HEK293T (cell line): ENCODE measurements at regions not wholly inside any gene's neighbourhood (a gene's known extent, or its start where the extent isn't known, plus 50 kb on each side); places are given as distances from the start of the nearest gene placed in this dataset.
"Not testable (repeated sequence)": the region's sequence is repeated elsewhere in the genome, so short reads cannot be mapped to it uniquely, and the experiment has no call there.

ENCODE experiments used
- CTCF ChIA-PET: fragments of 350-600 bp; formaldehyde crosslinking; extraction: SDS; loops from one replicate; lab custom pipeline; 2021; ENCODE audit warnings: antibody characterized with exemption, inconsistent platforms; lab: Yijun Ruan, JAX
- POLR2A ChIA-PET: fragments of 350-600 bp; formaldehyde crosslinking; extraction: SDS; loops from one replicate; lab custom pipeline; 2020; ENCODE audit warnings: antibody characterized with exemption, inconsistent platforms; lab: Yijun Ruan, JAX
- DNase-seq: peaks from one replicate; pipeline ENCODE4 v3.0.0; 2012; ENCODE audit warnings: mixed read lengths; ENCODE audit errors: extremely low spot score
- ARNT ChIP-seq: fragments of 450-650 bp; IDR thresholded peaks from 2 replicates; pipeline ENCODE4 v1.6.1; 2017; ENCODE audit warnings: mild to moderate bottlenecking
- BHLHE40 ChIP-seq: fragments of 450-650 bp; IDR thresholded peaks from 2 replicates; pipeline ENCODE4 v1.6.1; 2016; ENCODE audit warnings: mild to moderate bottlenecking, moderate library complexity, borderline replicate concordance
- CTBP1 ChIP-seq: fragments of 450-650 bp; IDR thresholded peaks from 2 replicates; pipeline ENCODE4 v1.6.1; 2016; ENCODE audit warnings: borderline replicate concordance
- ELF4 ChIP-seq: fragments of 450-650 bp; IDR thresholded peaks from 2 replicates; pipeline ENCODE4 v1.6.1; 2017; ENCODE audit warnings: antibody characterized with exemption
- FOXA1 ChIP-seq: fragments of 450-650 bp; IDR thresholded peaks from 2 replicates; pipeline ENCODE4 v1.6.1; 2016; ENCODE audit warnings: mild to moderate bottlenecking
- FOXK2 ChIP-seq: fragments of 450-650 bp; IDR thresholded peaks from 2 replicates; pipeline ENCODE4 v1.6.1; 2016; ENCODE audit warnings: mild to moderate bottlenecking
- FOXM1 ChIP-seq: fragments of 450-650 bp; IDR thresholded peaks from 2 replicates; pipeline ENCODE4 v1.6.1; 2017; ENCODE audit warnings: mild to moderate bottlenecking, borderline replicate concordance
- HDGF ChIP-seq: fragments of 450-650 bp; IDR thresholded peaks from 2 replicates; pipeline ENCODE4 v1.6.1; 2017; ENCODE audit warnings: antibody characterized with exemption, borderline replicate concordance
- L3MBTL2 ChIP-seq: fragments of 450-650 bp; conservative IDR thresholded peaks from 2 replicates; pipeline ENCODE4 v1.6.1; 2016; ENCODE audit warnings: mild to moderate bottlenecking
- LEF1 ChIP-seq: fragments of 450-650 bp; IDR thresholded peaks from 2 replicates; pipeline ENCODE4 v1.6.1; 2017; ENCODE audit warnings: mild to moderate bottlenecking, borderline replicate concordance
- NFRKB ChIP-seq: fragments of 450-650 bp; IDR thresholded peaks from 2 replicates; pipeline ENCODE4 v1.6.1; 2016; ENCODE audit warnings: mild to moderate bottlenecking, moderate library complexity
- SP1 ChIP-seq: fragments of 450-650 bp; IDR thresholded peaks from 2 replicates; pipeline ENCODE4 v1.6.1; 2017
- SUZ12 ChIP-seq: fragments of 450-650 bp; IDR thresholded peaks from 2 replicates; pipeline ENCODE4 v1.6.1; 2016; ENCODE audit warnings: mild to moderate bottlenecking
- TARDBP ChIP-seq: fragments of 450-650 bp; IDR thresholded peaks from 2 replicates; pipeline ENCODE4 v1.6.1; 2016
- ZNF384 ChIP-seq: fragments of 450-650 bp; IDR thresholded peaks from 2 replicates; pipeline ENCODE4 v1.6.1; 2016
- TF ChIP-seq, protein P1 (sequence below): fragments of 450-650 bp; IDR thresholded peaks from 2 replicates; pipeline ENCODE4 v1.6.1; 2016

GRCh38 chr17:21551081-21551881 lies 141.0 kb upstream of the KCNJ18 start:
- POLR2A ChIA-PET: interaction anchor here (0.8 to 1.5 kb wide), 5 partner anchors 8 to 275 kb away, joined by 3 to 5 read pairs (median 4); no protein-coding TSS in a partner anchor
- TF ChIP-seq NFRKB (no peak), L3MBTL2 (peak; percentile 78)
- DNase-seq: peak; percentile 91

GRCh38 chr17:21558921-21559320 lies 133.4 kb upstream of the KCNJ18 start:
- DNase-seq, CTCF ChIA-PET: not testable (repeated sequence)

More at GRCh38 chr17:21551081-21551881, 141.0 kb upstream of the KCNJ18 start:
- CTCF ChIA-PET: no interaction called here

DNA sequence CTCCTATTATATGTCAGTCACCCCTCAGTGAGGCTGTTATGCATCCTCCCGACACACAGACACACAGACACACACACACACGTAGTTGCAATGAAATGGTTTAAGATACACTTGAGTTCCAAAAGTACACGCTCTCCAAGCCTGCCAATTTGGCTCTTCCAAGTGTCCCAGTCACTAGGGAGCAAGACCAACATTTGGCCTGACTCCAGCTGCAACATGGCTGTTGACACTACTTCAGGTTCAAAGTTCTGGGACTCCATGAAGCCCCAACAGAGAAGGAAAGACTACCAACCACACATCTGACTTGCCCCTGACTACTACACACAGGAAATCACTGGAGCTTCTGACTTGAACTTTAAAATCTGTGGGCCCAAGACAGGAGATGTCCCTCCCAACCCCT lies 128.1 kb upstream of the KCNJ18 start:
- ChIA-PET CTCF (no interaction called here), POLR2A (no interaction called here)
- no peak for TF ChIP-seq HDGF
- TF ChIP-seq FOXK2: no peak
- no peak for TF ChIP-seq ELF4
- TF ChIP-seq FOXA1: no peak
- no peak for TF ChIP-seq LEF1
- no peak for TF ChIP-seq L3MBTL2
- no peak for TF ChIP-seq SUZ12
- TF ChIP-seq NFRKB: no peak
- no peak for TF ChIP-seq BHLHE40
- TF ChIP-seq CTBP1: no peak
- no peak for TF ChIP-seq FOXM1
- TF ChIP-seq SP1: no peak
- TF ChIP-seq TARDBP: no peak
- no peak for DNase-seq

More at GRCh38 chr17:21558921-21559320, 133.4 kb upstream of the KCNJ18 start:
- POLR2A ChIA-PET: not testable (repeated sequence)

- POLR2A ChIA-PET: interaction anchor here (0.9 kb wide), 1 partner anchor 13 kb away, joined by 5 read pairs; no protein-coding TSS in a partner anchor
- CTCF ChIA-PET, DNase-seq: not testable (repeated sequence)
Measured at GRCh38 chr17:21564757-21565156, 127.6 kb upstream of the KCNJ18 start.

DNA sequence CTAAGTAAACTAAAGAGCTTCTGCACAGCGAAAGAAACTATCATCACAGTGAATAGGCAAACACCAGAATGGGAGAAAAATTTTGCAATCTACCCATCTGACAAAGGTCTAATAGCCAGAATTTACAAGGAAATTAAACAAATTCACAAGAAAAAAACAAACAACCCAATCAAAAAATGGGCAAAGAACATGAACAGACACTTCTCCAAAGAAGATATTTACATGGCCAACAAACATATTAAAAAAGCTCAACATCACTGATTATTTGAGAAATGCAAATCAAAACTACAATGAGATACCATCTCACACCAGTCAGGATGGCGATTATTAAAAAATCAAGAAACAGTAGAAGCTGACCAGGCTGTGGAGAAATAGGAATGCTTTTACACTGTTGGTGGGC lies 121.9 kb upstream of the KCNJ18 start:
- POLR2A ChIA-PET: not testable (repeated sequence)

GRCh38 chr17:21572148-21572547 lies 120.2 kb upstream of the KCNJ18 start:
- POLR2A ChIA-PET, DNase-seq, CTCF ChIA-PET: not testable (repeated sequence)

More for the DNA sequence above, 121.9 kb upstream of the KCNJ18 start:
- CTCF ChIA-PET, DNase-seq: not testable (repeated sequence)

DNA sequence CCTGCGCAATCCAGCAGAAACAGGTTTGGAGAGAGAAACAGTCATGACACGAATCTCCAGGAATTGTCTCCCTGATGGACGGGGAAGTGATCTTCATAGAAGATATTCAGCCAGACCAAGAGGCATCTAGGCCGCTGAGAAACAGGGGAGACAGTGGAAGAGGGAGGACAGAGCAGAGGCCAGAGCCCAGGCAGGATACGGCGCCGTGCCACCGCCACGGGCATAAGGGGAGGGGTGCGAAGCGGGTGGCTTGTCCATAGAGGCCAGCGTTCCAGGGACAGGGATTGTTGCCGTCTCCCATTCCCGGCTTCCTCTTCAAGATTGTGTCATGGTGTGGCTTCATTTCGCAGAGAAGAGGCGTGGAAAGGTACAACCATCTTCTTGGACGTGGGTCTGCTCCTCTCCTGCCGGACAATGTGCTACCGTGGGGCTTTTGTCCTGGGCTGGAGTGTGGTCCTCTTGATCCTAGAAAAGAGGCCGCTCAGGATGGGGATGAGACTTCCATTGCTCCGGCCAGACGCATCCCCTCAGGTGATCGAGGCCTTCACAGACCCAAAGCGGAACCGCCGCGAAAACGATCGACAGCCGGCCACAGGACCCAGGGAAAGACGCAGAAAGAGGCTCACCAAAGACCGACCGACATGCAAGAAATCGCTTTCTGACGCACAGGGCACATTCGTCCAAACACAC lies 118.9 kb upstream of the KCNJ18 start:
- CTCF ChIA-PET, POLR2A ChIA-PET: not testable (repeated sequence)

GRCh38 chr17:21573961-21574610 lies 118.2 kb upstream of the KCNJ18 start:
- ChIA-PET CTCF (no interaction called here), POLR2A (no interaction called here)
- no peak for DNase-seq
- TF ChIP-seq FOXA1: no peak
- no peak for TF ChIP-seq BHLHE40
- TF ChIP-seq SP1: no peak
- no peak for TF ChIP-seq NFRKB
- TF ChIP-seq LEF1: no peak
- TF ChIP-seq ARNT: no peak
- TF ChIP-seq ELF4: no peak
- TF ChIP-seq, protein P1, sequence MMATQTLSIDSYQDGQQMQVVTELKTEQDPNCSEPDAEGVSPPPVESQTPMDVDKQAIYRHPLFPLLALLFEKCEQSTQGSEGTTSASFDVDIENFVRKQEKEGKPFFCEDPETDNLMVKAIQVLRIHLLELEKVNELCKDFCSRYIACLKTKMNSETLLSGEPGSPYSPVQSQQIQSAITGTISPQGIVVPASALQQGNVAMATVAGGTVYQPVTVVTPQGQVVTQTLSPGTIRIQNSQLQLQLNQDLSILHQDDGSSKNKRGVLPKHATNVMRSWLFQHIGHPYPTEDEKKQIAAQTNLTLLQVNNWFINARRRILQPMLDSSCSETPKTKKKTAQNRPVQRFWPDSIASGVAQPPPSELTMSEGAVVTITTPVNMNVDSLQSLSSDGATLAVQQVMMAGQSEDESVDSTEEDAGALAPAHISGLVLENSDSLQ: no peak
- TF ChIP-seq ZNF384: no peak
- no peak for TF ChIP-seq FOXM1
- TF ChIP-seq L3MBTL2: no peak
- TF ChIP-seq HDGF: no peak
- TF ChIP-seq CTBP1: no peak
- no peak for TF ChIP-seq TARDBP

More for the DNA sequence above, 118.9 kb upstream of the KCNJ18 start:
- DNase-seq: not testable (repeated sequence)

GRCh38 chr17:21574611-21575255 lies 117.6 kb upstream of the KCNJ18 start:
- DNase-seq, POLR2A ChIA-PET, CTCF ChIA-PET: not testable (repeated sequence)

DNA sequence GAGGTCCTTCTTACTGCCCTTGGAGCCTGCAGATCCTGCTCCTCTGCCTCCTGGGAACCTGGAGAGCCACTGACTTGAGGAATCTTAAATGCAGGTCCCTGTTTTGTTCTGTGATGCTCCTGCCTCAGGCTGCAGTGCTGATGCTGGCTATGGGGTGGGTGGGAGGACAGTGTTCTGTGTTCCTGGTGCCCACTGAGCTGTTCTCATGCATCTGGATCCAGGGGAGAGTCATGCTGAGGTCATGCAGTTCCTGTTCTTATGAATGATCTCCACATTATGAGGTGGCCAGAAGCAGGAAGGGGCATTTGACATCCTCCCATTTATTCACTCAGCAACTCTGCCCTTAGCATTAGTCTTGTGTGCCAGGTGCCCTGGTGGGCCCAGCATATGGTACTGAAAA lies 113.5 kb upstream of the KCNJ18 start:
- CTCF ChIA-PET, POLR2A ChIA-PET, DNase-seq: not testable (repeated sequence)
